ENCODE measurements at regions not wholly inside any gene's neighbourhood (a gene's known extent, or its start where the extent isn't known, plus 50 kb on each side); places are given as distances from the start of the nearest gene placed in this dataset.
"Not testable (repeated sequence)": the region's sequence is repeated elsewhere in the genome, so short reads cannot be mapped to it uniquely, and the experiment has no call there.

GRCh38 chr13:82214341-82214740 is 1667.9 kb downstream of the SLITRK1 start:
- no peak for DNase-seq (ENCODE audit: low read depth, low spot score)

- no peak for DNase-seq (ENCODE audit: low read depth, low spot score)
These were observed 1676.0 kb downstream of the SLITRK1 start for GRCh38 chr13:82206241-82206640.

- no peak for DNase-seq (ENCODE audit: low read depth, low spot score)
These were observed 1679.9 kb downstream of the SLITRK1 start for GRCh38 chr13:82202398-82202797.

- no peak for DNase-seq (ENCODE audit: low read depth, low spot score)
These were observed 1686.2 kb downstream of the SLITRK1 start for GRCh38 chr13:82196087-82196486.

GRCh38 chr13:82187227-82187626 is 1695.0 kb downstream of the SLITRK1 start:
- DNase-seq (ENCODE audit: low read depth, low spot score): no peak

- no peak for DNase-seq (ENCODE audit: low read depth, low spot score)
These were observed 1705.5 kb downstream of the SLITRK1 start for GRCh38 chr13:82176751-82177150.

- no peak for DNase-seq (ENCODE audit: low read depth, low spot score)
These were observed 1716.7 kb downstream of the SLITRK1 start for GRCh38 chr13:82165396-82166174.

GRCh38 chr13:82164780-82165395 is 1717.4 kb downstream of the SLITRK1 start:
- DNase-seq (ENCODE audit: low read depth, low spot score): not testable (repeated sequence)

- no peak for DNase-seq (ENCODE audit: low read depth, low spot score)
These were observed 1734.7 kb downstream of the SLITRK1 start for GRCh38 chr13:82147526-82147925.

- DNase-seq (ENCODE audit: low read depth, low spot score): no peak
These were observed 1745.4 kb downstream of the SLITRK1 start for GRCh38 chr13:82136880-82137279.

GRCh38 chr13:82129281-82129680 is 1753.0 kb downstream of the SLITRK1 start:
- DNase-seq (ENCODE audit: low read depth, low spot score): no peak

GRCh38 chr13:82118589-82118988 is 1763.7 kb downstream of the SLITRK1 start:
- DNase-seq (ENCODE audit: low read depth, low spot score): no peak

- no peak for DNase-seq (ENCODE audit: low read depth, low spot score)
These were observed 1765.8 kb downstream of the SLITRK1 start for GRCh38 chr13:82116422-82116989.

- DNase-seq (ENCODE audit: low read depth, low spot score): no peak
These were observed 1766.9 kb downstream of the SLITRK1 start for GRCh38 chr13:82115391-82115790.

GRCh38 chr13:82096256-82096655 is 1755.3 kb upstream of the SPRY2 start:
- no peak for DNase-seq (ENCODE audit: low read depth, low spot score)

GRCh38 chr13:82092312-82092711 is 1751.4 kb upstream of the SPRY2 start:
- DNase-seq (ENCODE audit: low read depth, low spot score): no peak

- DNase-seq (ENCODE audit: low read depth, low spot score): no peak
These were observed 1747.9 kb upstream of the SPRY2 start for GRCh38 chr13:82088781-82089180.

- no peak for DNase-seq (ENCODE audit: low read depth, low spot score)
These were observed 1735.6 kb upstream of the SPRY2 start for GRCh38 chr13:82076496-82076895.

- no peak for DNase-seq (ENCODE audit: low read depth, low spot score)
These were observed 1729.5 kb upstream of the SPRY2 start for GRCh38 chr13:82070416-82070815.

GRCh38 chr13:82062772-82063171 is 1721.8 kb upstream of the SPRY2 start:
- DNase-seq (ENCODE audit: low read depth, low spot score): no peak

- DNase-seq (ENCODE audit: low read depth, low spot score): no peak
These were observed 1717.4 kb upstream of the SPRY2 start for GRCh38 chr13:82058364-82058763.

GRCh38 chr13:82045316-82045715 is 1704.4 kb upstream of the SPRY2 start:
- DNase-seq (ENCODE audit: low read depth, low spot score): not testable (repeated sequence)

GRCh38 chr13:82036602-82037001 is 1695.7 kb upstream of the SPRY2 start:
- no peak for DNase-seq (ENCODE audit: low read depth, low spot score)
